HEK293T (cell line): ENCODE measurements at regions not wholly inside any gene's neighbourhood (a gene's known extent, or its start where the extent isn't known, plus 50 kb on each side); places are given as distances from the start of the nearest gene placed in this dataset.

Source experiments
- BHLHE40 ChIP-seq: fragments of 450-650 bp; IDR thresholded peaks from 2 replicates; pipeline ENCODE4 v1.6.1; 2016; ENCODE audit warnings: mild to moderate bottlenecking, moderate library complexity, borderline replicate concordance
- FOXK2 ChIP-seq: fragments of 450-650 bp; IDR thresholded peaks from 2 replicates; pipeline ENCODE4 v1.6.1; 2016; ENCODE audit warnings: mild to moderate bottlenecking
- HDGF ChIP-seq: fragments of 450-650 bp; IDR thresholded peaks from 2 replicates; pipeline ENCODE4 v1.6.1; 2017; ENCODE audit warnings: antibody characterized with exemption, borderline replicate concordance
- TF ChIP-seq, protein P1 (sequence below): fragments of 450-650 bp; IDR thresholded peaks from 2 replicates; pipeline ENCODE4 v1.6.1; 2016

DNA sequence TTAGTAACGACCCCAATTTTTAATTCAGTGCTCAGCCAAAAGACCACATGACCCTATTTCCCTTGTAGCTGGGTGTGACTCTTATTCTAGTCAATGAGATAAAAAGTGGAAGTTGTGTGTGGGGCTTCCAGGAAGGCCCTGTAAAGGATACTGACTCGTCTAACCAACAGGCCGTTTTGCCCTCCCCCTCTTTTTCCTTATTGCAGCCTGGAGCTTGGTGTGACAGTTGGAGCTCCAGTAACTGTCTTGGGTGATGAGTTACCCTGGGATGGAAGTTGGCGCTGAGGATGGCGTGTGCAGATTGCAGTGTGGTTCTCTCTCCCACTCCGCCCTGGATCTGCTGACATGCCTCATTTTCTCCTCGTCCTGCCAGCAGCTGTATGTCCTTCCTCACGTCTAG lies 209.3 kb upstream of the PROK2 start:
- TF ChIP-seq FOXK2 (no peak), HDGF (no peak), BHLHE40 (no peak)
- TF ChIP-seq, protein P1, sequence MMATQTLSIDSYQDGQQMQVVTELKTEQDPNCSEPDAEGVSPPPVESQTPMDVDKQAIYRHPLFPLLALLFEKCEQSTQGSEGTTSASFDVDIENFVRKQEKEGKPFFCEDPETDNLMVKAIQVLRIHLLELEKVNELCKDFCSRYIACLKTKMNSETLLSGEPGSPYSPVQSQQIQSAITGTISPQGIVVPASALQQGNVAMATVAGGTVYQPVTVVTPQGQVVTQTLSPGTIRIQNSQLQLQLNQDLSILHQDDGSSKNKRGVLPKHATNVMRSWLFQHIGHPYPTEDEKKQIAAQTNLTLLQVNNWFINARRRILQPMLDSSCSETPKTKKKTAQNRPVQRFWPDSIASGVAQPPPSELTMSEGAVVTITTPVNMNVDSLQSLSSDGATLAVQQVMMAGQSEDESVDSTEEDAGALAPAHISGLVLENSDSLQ: no peak
